ENCODE measurements at regions not wholly inside any gene's neighbourhood (a gene's known extent, or its start where the extent isn't known, plus 50 kb on each side); places are given as distances from the start of the nearest gene placed in this dataset.
"Not testable (repeated sequence)": the region's sequence is repeated elsewhere in the genome, so short reads cannot be mapped to it uniquely, and the experiment has no call there.

- DNase-seq, result no peak
Observed at GRCh38 chr1:166307261-166308188, 140.7 kb upstream of the FAM78B start.

GRCh38 chr1:166316306-166316705, 149.5 kb upstream of the FAM78B start:
- not testable (repeated sequence) for DNase-seq

DNA sequence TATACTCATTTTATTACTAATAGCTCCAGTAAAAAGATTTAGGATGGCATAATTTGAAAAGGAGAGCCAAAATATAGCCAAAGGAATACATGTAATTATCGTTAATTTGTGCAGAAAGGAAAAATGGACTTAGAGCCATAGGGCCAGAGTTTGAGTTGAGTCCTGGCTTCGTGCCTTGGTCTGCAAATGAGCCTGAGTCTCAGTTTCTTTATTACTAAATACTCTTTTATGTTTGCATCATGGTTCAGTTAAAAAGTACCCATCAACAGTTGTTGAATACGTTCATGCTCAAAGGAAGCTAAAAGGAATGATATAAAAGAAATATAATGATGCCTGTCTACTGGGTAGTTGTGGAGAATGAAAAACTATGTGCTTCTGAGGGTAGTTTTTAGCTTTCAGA, 155.7 kb upstream of the FAM78B start:
- no peak for DNase-seq

- DNase-seq, result no peak
Observed at GRCh38 chr1:166327886-166328285, 161.1 kb upstream of the FAM78B start.

DNA sequence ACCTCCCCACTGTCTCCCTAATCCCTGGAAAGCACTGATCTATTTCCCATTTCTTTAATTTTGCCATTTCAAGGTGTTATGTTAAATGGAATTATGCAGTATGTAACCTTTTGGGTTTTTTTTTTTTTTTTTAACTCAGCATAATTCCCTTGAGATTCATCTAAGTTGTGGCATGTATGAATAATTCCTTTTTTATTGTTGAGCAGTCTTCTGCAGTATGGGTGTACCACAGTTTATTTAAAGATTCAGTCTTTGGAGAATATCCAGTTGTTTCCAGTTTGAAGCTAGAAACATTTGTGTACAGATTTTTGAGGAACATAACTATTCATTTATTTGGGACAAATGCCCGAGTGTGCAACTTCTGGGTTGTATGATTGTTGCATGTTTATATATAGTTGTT, 162.2 kb upstream of the FAM78B start:
- no peak for DNase-seq

GRCh38 chr1:166330096-166330495, 163.3 kb upstream of the FAM78B start:
- no peak for DNase-seq

DNA sequence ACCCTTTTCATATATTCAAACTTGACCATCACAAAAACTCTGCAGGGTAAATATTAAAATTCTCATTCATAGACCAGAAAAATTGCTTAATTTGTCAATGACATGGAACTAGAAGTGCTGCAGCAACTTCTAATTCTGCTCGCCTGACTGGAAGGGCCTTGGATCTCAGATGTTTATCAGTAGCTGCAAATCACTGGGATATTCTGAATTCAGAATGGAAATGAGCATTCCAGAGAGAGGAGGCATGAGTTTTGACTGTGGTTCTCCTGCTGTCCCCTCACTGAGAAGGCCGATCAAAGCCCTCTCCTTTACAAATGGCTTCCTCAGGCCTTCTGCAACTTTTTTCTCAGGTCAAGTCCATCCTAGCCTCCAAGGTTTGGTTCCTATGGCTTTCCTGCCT, 171.3 kb upstream of the FAM78B start:
- DNase-seq, result no peak

- no peak for DNase-seq
Observed at GRCh38 chr1:166340709-166341108, 173.9 kb upstream of the FAM78B start.

DNA sequence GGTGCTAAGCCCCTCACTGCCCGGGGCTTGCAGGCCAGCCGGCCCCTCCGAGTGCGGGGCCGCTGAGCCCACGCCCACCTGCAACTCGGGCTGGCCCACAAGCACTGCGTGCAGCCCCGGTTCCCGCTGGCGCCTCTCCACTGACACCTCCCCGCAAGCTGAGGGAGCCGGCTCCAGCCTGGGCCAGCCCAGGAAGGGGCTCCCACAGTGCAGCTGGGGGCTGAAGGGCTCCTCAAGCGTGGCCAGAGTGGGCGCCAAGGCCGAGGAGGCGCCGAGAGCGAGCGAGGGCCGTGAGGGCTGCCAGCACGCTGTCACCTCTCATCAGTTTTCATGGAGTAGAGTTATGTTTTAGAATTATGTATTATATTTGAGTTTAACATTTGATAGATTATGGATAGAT, 176.5 kb upstream of the FAM78B start:
- no peak for DNase-seq

DNA sequence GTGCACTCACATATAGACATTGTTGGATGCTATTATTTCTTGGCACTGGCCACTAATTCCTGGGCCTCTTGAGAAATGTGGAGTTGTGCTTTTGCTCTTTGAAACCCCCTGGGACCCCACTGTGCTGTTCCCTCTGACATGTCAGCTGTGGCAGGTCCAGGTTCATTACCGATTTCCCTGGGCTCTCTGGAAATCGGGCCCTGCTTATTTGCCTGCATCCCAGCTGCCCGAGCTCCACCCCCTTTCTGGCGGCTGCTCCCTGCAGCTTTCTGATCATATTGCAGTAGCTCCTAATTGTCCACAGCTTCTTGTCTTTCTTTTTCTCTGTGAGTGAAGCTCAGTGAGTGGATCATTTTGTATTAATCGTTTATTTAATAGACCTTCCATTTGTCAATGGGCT, 183.7 kb upstream of the FAM78B start:
- no peak for DNase-seq

GRCh38 chr1:166351676-166352075, 184.9 kb upstream of the FAM78B start:
- DNase-seq, result no peak

- DNase-seq, result no peak
Observed at GRCh38 chr1:166353213-166353612, 186.4 kb upstream of the FAM78B start.

DNA sequence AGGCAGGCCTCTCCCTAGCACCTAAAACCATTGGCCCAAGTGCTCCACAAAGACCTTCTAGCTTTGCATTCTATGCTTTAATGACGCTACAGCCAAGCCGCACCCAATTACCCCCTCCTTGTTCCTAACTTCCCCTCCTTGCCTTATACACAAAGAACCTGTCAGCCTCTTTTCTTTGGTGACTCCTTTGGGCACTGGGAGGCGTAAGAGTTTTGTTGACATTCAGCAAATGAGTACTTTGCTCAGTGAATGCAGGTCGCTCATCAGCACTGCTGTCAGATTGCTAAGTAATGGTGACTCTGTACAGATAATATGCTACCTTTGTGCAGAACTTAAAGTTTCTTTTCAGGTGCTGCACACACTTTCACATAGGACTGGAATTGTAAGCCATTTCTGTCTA, 187.6 kb upstream of the FAM78B start:
- no peak for DNase-seq

DNA sequence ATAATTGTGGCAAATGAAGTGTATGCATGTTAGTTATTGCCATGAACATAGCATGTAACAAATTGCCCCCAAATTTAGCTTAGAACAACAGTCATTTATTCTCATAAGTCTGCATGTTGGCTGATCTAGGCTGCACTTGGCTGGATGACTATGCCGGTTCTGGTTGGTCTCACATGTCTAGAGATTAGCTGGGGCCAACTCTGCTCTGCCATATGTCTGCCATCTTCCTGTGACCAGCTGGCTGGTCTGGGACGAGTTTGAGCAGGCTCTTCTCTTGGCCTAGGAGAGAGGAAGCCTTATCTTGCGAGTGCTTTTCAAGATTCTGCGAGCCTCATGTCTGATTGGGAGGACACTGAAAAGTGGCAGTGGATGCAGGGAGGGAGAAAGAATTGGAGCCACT, 198.3 kb upstream of the FAM78B start:
- DNase-seq, result no peak

- DNase-seq, result no peak
Observed at GRCh38 chr1:166368030-166368429, 201.2 kb upstream of the FAM78B start.

DNA sequence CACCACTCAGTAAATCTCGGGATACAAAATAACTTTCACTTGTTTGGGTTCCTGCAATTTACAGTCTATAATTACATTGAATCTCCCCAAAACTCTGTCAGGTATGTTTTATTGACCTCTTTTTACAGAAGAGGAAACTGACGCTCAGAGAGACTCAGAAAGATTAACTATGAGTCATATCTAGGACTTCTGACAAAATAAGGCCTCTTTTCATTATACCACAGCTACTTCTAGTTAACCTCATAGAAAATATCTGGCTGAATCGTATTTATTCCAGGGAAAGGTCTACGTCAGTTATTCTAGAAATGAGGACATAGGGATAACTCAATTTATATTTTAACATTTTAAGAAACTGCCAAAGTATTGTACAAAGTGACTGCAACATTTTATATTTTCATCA, 211.1 kb upstream of the FAM78B start:
- no peak for DNase-seq

DNA sequence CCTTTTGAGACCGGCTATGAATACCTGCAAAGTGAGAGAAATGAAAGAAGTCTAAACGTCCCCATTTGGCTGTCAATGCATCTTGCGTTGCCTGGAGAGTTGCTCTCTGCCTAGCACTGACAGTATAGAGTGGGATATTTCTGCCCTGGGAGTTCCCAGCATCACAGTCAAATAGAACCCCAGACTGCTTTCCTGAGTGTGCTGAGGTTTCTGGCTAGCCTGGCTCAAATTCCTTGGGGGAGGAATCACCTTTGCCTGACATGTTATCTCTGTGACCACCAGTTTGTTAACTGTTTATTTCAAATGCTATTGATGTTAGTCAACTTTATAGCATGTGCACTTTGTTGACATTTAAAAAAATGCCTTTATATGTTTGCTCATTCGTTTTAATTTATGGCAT, 212.0 kb upstream of the FAM78B start:
- DNase-seq, result no peak

DNA sequence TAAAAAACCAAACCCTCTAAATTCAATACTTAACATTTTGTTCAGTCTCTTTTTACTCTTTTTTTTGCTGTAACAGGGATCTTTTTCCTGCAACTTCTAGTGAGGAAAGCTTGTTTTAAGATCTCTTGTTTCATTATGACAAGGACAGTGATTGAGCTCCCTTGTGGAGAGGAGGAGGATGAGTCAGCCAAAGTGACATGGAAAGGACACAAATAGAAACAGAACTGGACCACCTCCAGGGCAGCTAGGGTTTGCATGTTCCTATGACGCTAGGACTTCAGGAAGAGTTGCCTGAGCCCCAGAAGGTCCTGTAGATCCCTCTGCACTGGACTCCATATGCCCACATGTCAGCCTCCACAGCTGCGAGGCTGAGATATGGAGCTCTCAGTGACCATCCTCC, 212.6 kb upstream of the FAM78B start:
- no peak for DNase-seq

GRCh38 chr1:166383137-166383536, 216.3 kb upstream of the FAM78B start:
- no peak for DNase-seq

DNA sequence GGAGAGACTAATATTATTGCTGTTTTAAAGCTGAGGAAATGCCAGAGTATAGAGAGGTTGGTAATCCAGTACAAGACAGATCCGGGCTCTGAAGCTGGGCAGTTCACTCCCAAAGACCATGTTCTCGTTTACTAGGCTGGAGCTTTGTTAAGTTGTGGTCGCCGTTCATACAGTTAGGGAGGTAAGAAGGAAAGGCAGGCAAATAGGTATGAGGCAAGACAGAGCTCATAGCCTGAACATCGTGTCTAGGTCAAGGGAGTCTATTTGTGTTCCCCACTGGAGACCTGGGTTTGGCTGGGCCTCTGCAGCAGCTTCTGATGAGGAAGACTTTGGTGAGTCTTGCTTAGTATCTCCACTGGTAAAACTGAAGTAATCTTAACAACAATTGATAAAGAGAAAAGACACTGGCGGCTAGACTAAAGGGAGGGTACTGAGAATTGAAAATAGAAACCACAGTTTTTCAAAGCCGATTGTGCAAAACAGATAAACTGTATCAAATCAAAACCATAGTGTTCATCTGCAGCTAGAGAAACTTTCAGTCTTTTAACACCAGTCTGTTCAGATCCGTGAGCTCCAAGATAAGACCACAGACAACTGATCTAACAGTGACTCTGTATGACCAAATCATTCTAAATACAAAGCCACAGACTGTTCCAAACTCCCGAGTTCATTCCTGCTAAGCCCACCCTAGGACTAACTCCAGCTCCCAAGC, 217.0 kb upstream of the FAM78B start:
- DNase-seq, result no peak

- no peak for DNase-seq
Observed at GRCh38 chr1:166384948-166385347, 218.1 kb upstream of the FAM78B start.

DNA sequence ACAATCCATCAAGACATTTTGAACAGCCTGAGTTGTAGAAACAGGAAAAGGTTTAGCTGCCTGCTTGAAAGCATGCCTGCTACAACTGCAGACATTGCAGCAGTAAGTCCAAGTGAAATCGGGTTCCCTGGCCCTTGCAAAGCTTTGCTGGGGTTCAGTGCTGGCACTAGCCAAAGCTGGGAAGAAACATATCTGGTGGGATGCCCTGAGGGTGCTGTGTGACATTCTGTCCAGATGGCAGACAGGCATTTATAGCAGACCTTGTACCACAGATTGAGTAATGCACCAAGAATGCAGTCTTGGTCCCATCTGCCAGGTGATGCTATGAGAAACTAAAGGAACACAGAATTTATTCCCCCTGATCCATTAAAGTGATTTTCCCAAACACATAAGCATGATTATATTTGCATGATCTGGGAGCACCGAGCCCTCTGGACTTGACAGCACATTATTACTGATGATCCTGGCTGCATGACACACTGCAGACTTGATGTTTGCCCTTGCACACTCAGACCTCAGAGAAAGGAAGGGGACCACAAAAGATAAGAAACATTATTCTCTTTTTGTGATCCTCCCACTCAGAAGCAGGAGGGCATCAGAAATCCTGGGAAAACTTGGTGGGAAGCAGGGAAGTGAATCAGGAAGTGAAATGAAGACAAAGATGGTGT, 223.7 kb upstream of the FAM78B start:
- no peak for DNase-seq

- no peak for DNase-seq
Observed at GRCh38 chr1:166391279-166392066, 224.7 kb upstream of the FAM78B start.

Data from hippocampal formation (tissue), 2 donors.